ENCODE measurements at regions not wholly inside any gene's neighbourhood (a gene's known extent, or its start where the extent isn't known, plus 50 kb on each side); places are given as distances from the start of the nearest gene placed in this dataset.

- Histone ChIP-seq H3K4me3 (no peak overlapping the region), H3K9me3 (no peaks in the 10 kb centered on the region), H3K27me3 (no peaks in the 10 kb centered on the region), H3K27ac (replicated peaks in 1 of 4) (no peak overlapping the region), H3K36me3 (no peaks in the 10 kb centered on the region), H3K4me1 (no peaks in the 10 kb centered on the region)
- WGBS, result 79% methylated on average over 2 of the region's 2 CpGs
- no peak for TF ChIP-seq POLR2A (IDR thresholded peaks at IDR 0.05; ENCODE audit: low read depth)
- no peak for TF ChIP-seq POLR2AphosphoS5 (IDR thresholded peaks at IDR 0.05)
- no peak for TF ChIP-seq EP300 (IDR thresholded peaks at IDR 0.05)
- TF ChIP-seq CTCF (IDR thresholded peaks at IDR 0.05), result no peak
- intact Hi-C loops (cut with DNase I), result no loop called here
- DNase-seq (ENCODE audit: extremely low spot score), result no peak
Measured at GRCh38 chr6:134400941-134401340, 83.0 kb upstream of the SGK1 start.

GRCh38 chr6:134398453-134398852, 80.5 kb upstream of the SGK1 start:
- WGBS, result 69% methylated on average over 6 of the region's 6 CpGs
- Histone ChIP-seq H3K36me3 (no peaks in the 10 kb centered on the region), H3K4me1 (no peaks in the 10 kb centered on the region), H3K9me3 (no peaks in the 10 kb centered on the region), H3K4me3 (no peak overlapping the region), H3K27me3 (no peaks in the 10 kb centered on the region), H3K27ac (replicated peaks in 1 of 4) (no peak overlapping the region)
- TF ChIP-seq EP300 (IDR thresholded peaks at IDR 0.05) (no peak), POLR2A (IDR thresholded peaks at IDR 0.05; ENCODE audit: low read depth) (no peak), CTCF (IDR thresholded peaks at IDR 0.05) (no peak), POLR2AphosphoS5 (IDR thresholded peaks at IDR 0.05) (no peak)
- no peak for DNase-seq (ENCODE audit: extremely low spot score)
- intact Hi-C loops (cut with DNase I), result no loop called here

GRCh38 chr6:134397676-134398075, 79.8 kb upstream of the SGK1 start:
- H3K4me1 ChIP-seq, result no peaks in the 10 kb centered on the region
- H3K9me3 ChIP-seq, result no peaks in the 10 kb centered on the region
- WGBS, result 91% methylated on average over 5 of the region's 5 CpGs
- no peaks in the 10 kb centered on the region for H3K36me3 ChIP-seq
- no peaks in the 10 kb centered on the region for H3K27me3 ChIP-seq
- DNase-seq (ENCODE audit: extremely low spot score), result no peak
- no peak overlapping the region for H3K27ac ChIP-seq (replicated peaks in 1 of 4)
- intact Hi-C loops (cut with DNase I), result no loop called here
- H3K4me3 ChIP-seq, result no peak overlapping the region
- TF ChIP-seq POLR2AphosphoS5 (IDR thresholded peaks at IDR 0.05) (no peak), POLR2A (IDR thresholded peaks at IDR 0.05; ENCODE audit: low read depth) (no peak), EP300 (IDR thresholded peaks at IDR 0.05) (no peak), CTCF (IDR thresholded peaks at IDR 0.05) (no peak)

DNA sequence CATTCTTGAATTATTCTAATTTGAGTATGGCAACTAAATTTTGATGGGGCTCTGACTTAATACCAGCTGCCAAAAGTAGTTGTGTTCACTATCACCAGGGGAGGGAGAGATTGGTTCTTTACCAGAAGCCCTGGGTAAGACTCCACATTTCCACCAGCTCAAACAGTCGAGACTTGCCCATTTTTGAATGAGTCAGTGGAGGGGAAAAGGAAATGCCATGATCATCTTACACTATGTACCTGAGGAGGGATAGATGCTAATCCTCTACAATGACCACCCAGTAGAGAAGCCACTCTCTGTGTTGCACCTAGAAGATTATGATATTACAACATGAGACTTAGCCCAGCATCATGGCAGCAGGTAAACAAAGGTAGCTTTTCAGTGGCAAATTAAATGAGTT, 77.0 kb upstream of the SGK1 start:
- no peak overlapping the region for H3K4me3 ChIP-seq
- no peaks in the 10 kb centered on the region for H3K27me3 ChIP-seq
- H3K27ac ChIP-seq (replicated peaks in 1 of 4), result no peak overlapping the region
- no peaks in the 10 kb centered on the region for H3K36me3 ChIP-seq
- no peaks in the 10 kb centered on the region for H3K9me3 ChIP-seq
- DNase-seq (ENCODE audit: extremely low spot score), result no peak
- 57% methylated on average over 1 of the region's 1 CpG for WGBS
- TF ChIP-seq CTCF (IDR thresholded peaks at IDR 0.05) (no peak), POLR2A (IDR thresholded peaks at IDR 0.05; ENCODE audit: low read depth) (no peak), POLR2AphosphoS5 (IDR thresholded peaks at IDR 0.05) (no peak), EP300 (IDR thresholded peaks at IDR 0.05) (no peak)
- no peaks in the 10 kb centered on the region for H3K4me1 ChIP-seq
- intact Hi-C loops (cut with DNase I), result no loop called here

DNA sequence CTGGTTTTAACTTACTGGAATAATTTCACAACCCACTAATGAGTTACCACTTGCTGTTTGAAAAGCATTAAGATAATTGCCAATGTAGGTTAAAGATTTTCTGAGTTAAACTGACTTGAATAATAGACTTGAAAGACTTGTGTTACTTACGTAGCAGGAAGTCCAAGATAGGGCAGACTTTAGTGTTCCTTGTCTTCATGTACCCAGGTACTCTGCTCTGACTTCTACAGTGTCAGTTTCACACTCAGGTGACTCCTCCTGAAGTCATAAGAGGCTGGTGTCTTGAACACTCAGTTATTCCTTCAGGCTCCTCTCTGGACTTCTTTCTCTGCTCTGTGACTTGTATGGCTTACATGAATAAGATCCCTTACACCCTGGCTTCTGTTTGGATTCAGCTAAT, 76.3 kb upstream of the SGK1 start:
- TF ChIP-seq EP300 (IDR thresholded peaks at IDR 0.05), result no peak
- no peak for TF ChIP-seq POLR2A (IDR thresholded peaks at IDR 0.05; ENCODE audit: low read depth)
- no peak for TF ChIP-seq POLR2AphosphoS5 (IDR thresholded peaks at IDR 0.05)
- no peak for TF ChIP-seq CTCF (IDR thresholded peaks at IDR 0.05)
- Histone ChIP-seq H3K27me3 (no peaks in the 10 kb centered on the region), H3K4me1 (no peaks in the 10 kb centered on the region), H3K36me3 (no peaks in the 10 kb centered on the region), H3K4me3 (no peak overlapping the region), H3K27ac (replicated peaks in 1 of 4) (no peak overlapping the region), H3K9me3 (no peaks in the 10 kb centered on the region)
- 77% methylated on average over 1 of the region's 1 CpG for WGBS
- DNase-seq (ENCODE audit: extremely low spot score), result no peak
- intact Hi-C loops (cut with DNase I), result no loop called here

Data from esophagus muscularis mucosa (tissue), 4 donors.